IMR-90 (cell line): ENCODE measurements at regions not wholly inside any gene's neighbourhood (a gene's known extent, or its start where the extent isn't known, plus 50 kb on each side); places are given as distances from the start of the nearest gene placed in this dataset.

Experiments
- ATAC-seq: fragments of 200-7000 bp; cut with Tn5 transposase; 2 replicates; pipeline ENCODE4 v1.9.1; 2020; ENCODE audit warnings: low read depth, mild to moderate bottlenecking, moderate library complexity
- BruUV-seq: library from RNA; stranded (reverse); fragments of 400-500 nt; replicated peaks from 2 replicates; lab custom pipeline; 2021; lab: Mats Ljungman, UMichigan
- CTCF ChIA-PET: fragments of 300-600 bp; formaldehyde crosslinking; extraction: SDS; loops from one replicate; lab custom pipeline; 2021; ENCODE audit warnings: antibody characterized with exemption; lab: Yijun Ruan, JAX
- POLR2A ChIA-PET: fragments of 300-600 bp; sonication (Branson Sonifier 250); formaldehyde crosslinking; loops from one replicate; lab custom pipeline; 2022; ENCODE audit warnings: antibody characterized with exemption; ENCODE audit not compliant: unreplicated experiment; lab: Charles Lee
- DNase-seq: peaks from one replicate; pipeline ENCODE4 v3.0.0; 2013
- H2AFZ ChIP-seq: replicated peaks from 2 replicates; pipeline ENCODE3; 2013; ENCODE audit warnings: low read length, mild to moderate bottlenecking; ENCODE audit not compliant: poor library complexity
- H2AK5ac ChIP-seq: 2 replicates; pipeline ENCODE4 v1.6.1; 2013; ENCODE audit warnings: low read depth, low read length, inconsistent platforms
- H2AK9ac ChIP-seq: replicated peaks from 2 replicates; pipeline ENCODE3; 2013; ENCODE audit warnings: mild to moderate bottlenecking, low read depth, low read length, moderate library complexity; ENCODE audit not compliant: poor library complexity
- H2BK120ac ChIP-seq: 2 replicates; pipeline ENCODE4 v1.6.1; 2013; ENCODE audit warnings: low read depth, low read length, inconsistent platforms
- H2BK15ac ChIP-seq: 3 replicates; pipeline ENCODE4 v1.6.1; 2013; ENCODE audit warnings: low read depth, low read length, inconsistent platforms
- H2BK20ac ChIP-seq: 2 replicates; pipeline ENCODE4 v1.6.1; 2013; ENCODE audit warnings: low read depth, mild to moderate bottlenecking, inconsistent platforms, low read length, moderate library complexity
- H2BK5ac ChIP-seq: 2 replicates; pipeline ENCODE4 v1.6.1; 2013; ENCODE audit warnings: mild to moderate bottlenecking, low read depth, low read length, inconsistent platforms; ENCODE audit not compliant: poor library complexity, severe bottlenecking
- H3K14ac ChIP-seq: replicated peaks from 2 replicates; pipeline ENCODE4 v1.6.1; 2013; ENCODE audit warnings: low read depth, low read length, inconsistent platforms
- H3K18ac ChIP-seq: 2 replicates; pipeline ENCODE4 v1.6.1; 2013; ENCODE audit warnings: low read depth, low read length, control low read depth
- H3K23ac ChIP-seq: 2 replicates; pipeline ENCODE4 v1.6.1; 2013; ENCODE audit warnings: low read depth, low read length, inconsistent platforms
- H3K27ac ChIP-seq: 2 replicates; pipeline ENCODE4 v1.5.1; 2013; ENCODE audit warnings: mild to moderate bottlenecking, control low read depth, low read length; ENCODE audit not compliant: insufficient read depth
- H3K27me3 ChIP-seq: 2 replicates; pipeline ENCODE4 v1.6.1; 2013; ENCODE audit warnings: low read length; ENCODE audit not compliant: control insufficient read depth, insufficient read depth
- H3K36me3 ChIP-seq: 2 replicates; pipeline ENCODE4 v1.6.1; 2013; ENCODE audit warnings: low read length, mixed read lengths; ENCODE audit not compliant: control insufficient read depth, insufficient read depth
- H3K4ac ChIP-seq: 2 replicates; pipeline ENCODE4 v1.6.1; 2013; ENCODE audit warnings: low read depth, low read length, inconsistent platforms
- H3K4me1 ChIP-seq: 2 replicates; pipeline ENCODE4 v1.6.1; 2013; ENCODE audit warnings: low read length, mixed read lengths; ENCODE audit not compliant: control insufficient read depth, insufficient read depth
- H3K4me2 ChIP-seq: 2 replicates; pipeline ENCODE4 v1.6.1; 2013; ENCODE audit warnings: low read depth, mild to moderate bottlenecking, control low read depth, low read length, moderate library complexity
- H3K4me3 ChIP-seq: 2 replicates; pipeline ENCODE4 v1.5.1; 2013; ENCODE audit warnings: low read depth, mild to moderate bottlenecking, control low read depth, low read length, moderate library complexity; ENCODE audit not compliant: insufficient read depth
- H3K56ac ChIP-seq: 2 replicates; pipeline ENCODE4 v1.6.1; 2013; ENCODE audit warnings: low read length, inconsistent platforms; ENCODE audit not compliant: insufficient read depth; ENCODE audit errors: extremely low read depth
- H3K79me1 ChIP-seq, 2 experiments: 2 replicates each; pipeline ENCODE4 v1.6.1; 2013; ENCODE audit warnings: low read length in 2 of 2, inconsistent platforms in 1 of 2, low read depth in 1 of 2
- H3K9ac ChIP-seq: 2 replicates; pipeline ENCODE4 v1.6.1; 2013; ENCODE audit warnings: low read depth, low read length, control low read depth
- H3K9me1 ChIP-seq: 2 replicates; pipeline ENCODE4 v1.6.1; 2013; ENCODE audit warnings: low read length, inconsistent platforms; ENCODE audit not compliant: insufficient read depth
- H3K9me3 ChIP-seq: 2 replicates; pipeline ENCODE4 v1.6.1; 2013; ENCODE audit warnings: low read length; ENCODE audit not compliant: control insufficient read depth, insufficient read depth
- H4K20me1 ChIP-seq: 2 replicates; pipeline ENCODE4 v1.6.1; 2013; ENCODE audit warnings: low read length, inconsistent platforms; ENCODE audit not compliant: insufficient read depth
- H4K5ac ChIP-seq: 2 replicates; pipeline ENCODE4 v1.6.1; 2013; ENCODE audit warnings: mild to moderate bottlenecking, low read depth, low read length, control low read depth
- H4K8ac ChIP-seq, 2 experiments: 2 replicates each; pipeline ENCODE4 v1.6.1; 2013; ENCODE audit warnings: low read depth in 2 of 2, low read length in 2 of 2, control low read depth in 1 of 2, inconsistent platforms in 1 of 2
- H4K91ac ChIP-seq: 2 replicates; pipeline ENCODE4 v1.6.1; 2013; ENCODE audit warnings: low read depth, low read length, inconsistent platforms; ENCODE audit not compliant: insufficient read depth
- BHLHE40 ChIP-seq: fragments of 150-350 bp; IDR thresholded peaks from 2 replicates; pipeline ENCODE4 v1.6.1; 2016; ENCODE audit warnings: mild to moderate bottlenecking, low read depth, low read length
- CEBPB ChIP-seq: IDR thresholded peaks from 2 replicates; pipeline ENCODE4 v1.6.1; 2012; ENCODE audit warnings: low read depth, low read length, improper control_type of control experiment
- CHD1 ChIP-seq: IDR thresholded peaks from 2 replicates; pipeline ENCODE4 v1.6.1; 2012; ENCODE audit warnings: low read depth, low read length, improper control_type of control experiment
- ELK1 ChIP-seq: fragments of 150-350 bp; IDR thresholded peaks from 2 replicates; pipeline ENCODE4 v1.6.1; 2016; ENCODE audit warnings: low read depth, mild to moderate bottlenecking, low read length, moderate library complexity, borderline replicate concordance
- FOS ChIP-seq: fragments of 150-350 bp; IDR thresholded peaks from 2 replicates; pipeline ENCODE4 v1.6.1; 2016; ENCODE audit warnings: low read depth, low read length
- MAFK ChIP-seq: IDR thresholded peaks from 2 replicates; pipeline ENCODE4 v1.6.1; 2012; ENCODE audit warnings: low read depth, low read length, improper control_type of control experiment
- MAZ ChIP-seq: IDR thresholded peaks from 2 replicates; pipeline ENCODE4 v1.6.1; 2012; ENCODE audit warnings: low read depth, mild to moderate bottlenecking, low read length, improper control_type of control experiment, moderate library complexity, borderline replicate concordance
- MXI1 ChIP-seq: IDR thresholded peaks from 2 replicates; pipeline ENCODE4 v1.6.1; 2012; ENCODE audit warnings: low read depth, mild to moderate bottlenecking, low read length, moderate library complexity, borderline replicate concordance
- POLR2A ChIP-seq: IDR thresholded peaks from 2 replicates; pipeline ENCODE4 v1.6.1; 2012; ENCODE audit warnings: mild to moderate bottlenecking, low read depth, low read length
- RAD21 ChIP-seq: IDR thresholded peaks from 2 replicates; pipeline ENCODE4 v1.6.1; 2012; ENCODE audit warnings: low read length, improper control_type of control experiment
- RCOR1 ChIP-seq: IDR thresholded peaks from 2 replicates; pipeline ENCODE4 v1.6.1; 2012; ENCODE audit warnings: mild to moderate bottlenecking, low read length, improper control_type of control experiment; ENCODE audit not compliant: insufficient replicate concordance
- RFX5 ChIP-seq: IDR thresholded peaks from 2 replicates; pipeline ENCODE4 v1.8.0; 2012; ENCODE audit warnings: low read depth, mild to moderate bottlenecking, low read length, moderate library complexity
- SMC3 ChIP-seq: fragments of 150-350 bp; IDR thresholded peaks from 2 replicates; pipeline ENCODE4 v1.6.1; 2016; ENCODE audit warnings: low read depth, mild to moderate bottlenecking, antibody characterized with exemption, low read length, moderate library complexity
- USF2 ChIP-seq: fragments of 150-350 bp; IDR thresholded peaks from 2 replicates; pipeline ENCODE4 v1.6.1; 2017; ENCODE audit warnings: mild to moderate bottlenecking, antibody characterized with exemption, low read length, low read depth
- WGBS, 2 experiments: methylation state at CpG; one replicate each; pipeline versions ENCODE4 v1.1.5 to v1.1.7; 2013; ENCODE audit warnings: missing lambda C conversion rate in 2 of 2; ENCODE audit not compliant: insufficient read length in 1 of 2; ENCODE audit errors: extremely low coverage in 2 of 2; 5-methylcytosine and 5-hydroxymethylcytosine counted together
- dilution Hi-C: fragments of 300-500 bp; cut with HindIII; formaldehyde crosslinking; loops from one replicate; pipeline ENCODE4 v1.14.3; 2018; ENCODE audit warnings: low sequenced_read_pairs; ENCODE audit not compliant: unreplicated experiment
- in situ Hi-C: fragments of 300-500 bp; cut with MboI; formaldehyde crosslinking; loops from 3 replicates; pipeline ENCODE4 v1.14.3; 2019; ENCODE audit warnings: low sequenced_read_pairs, inconsistent platforms, mixed read lengths
- intact Hi-C: fragments of 100-400 bp; cut with micrococcal nuclease; formaldehyde crosslinking; loops from 2 replicates; pipeline ENCODE4 v1.10.0; 2022
- TF ChIP-seq, protein P1 (sequence below): conservative IDR thresholded peaks from 2 replicates; pipeline ENCODE4 v1.5.1; 2012; ENCODE audit warnings: mild to moderate bottlenecking, low read depth, low read length, improper control_type of control experiment

- H3K79me1 ChIP-seq, result no peaks in the 10 kb centered on the region
- no CpG with 5 or more reads among the region's 2 CpGs for WGBS, 2 experiments
- BruUV-seq, result no TSS peak
- DNase-seq, result no peak
- H2AK5ac ChIP-seq, result no peak overlapping the region
- no peak for TF ChIP-seq MXI1
- TF ChIP-seq POLR2A, result no peak
- TF ChIP-seq BHLHE40, result no peak
- TF ChIP-seq RAD21, result no peak
- TF ChIP-seq FOS, result no peak
- TF ChIP-seq CHD1, result no peak
- TF ChIP-seq, protein P1, sequence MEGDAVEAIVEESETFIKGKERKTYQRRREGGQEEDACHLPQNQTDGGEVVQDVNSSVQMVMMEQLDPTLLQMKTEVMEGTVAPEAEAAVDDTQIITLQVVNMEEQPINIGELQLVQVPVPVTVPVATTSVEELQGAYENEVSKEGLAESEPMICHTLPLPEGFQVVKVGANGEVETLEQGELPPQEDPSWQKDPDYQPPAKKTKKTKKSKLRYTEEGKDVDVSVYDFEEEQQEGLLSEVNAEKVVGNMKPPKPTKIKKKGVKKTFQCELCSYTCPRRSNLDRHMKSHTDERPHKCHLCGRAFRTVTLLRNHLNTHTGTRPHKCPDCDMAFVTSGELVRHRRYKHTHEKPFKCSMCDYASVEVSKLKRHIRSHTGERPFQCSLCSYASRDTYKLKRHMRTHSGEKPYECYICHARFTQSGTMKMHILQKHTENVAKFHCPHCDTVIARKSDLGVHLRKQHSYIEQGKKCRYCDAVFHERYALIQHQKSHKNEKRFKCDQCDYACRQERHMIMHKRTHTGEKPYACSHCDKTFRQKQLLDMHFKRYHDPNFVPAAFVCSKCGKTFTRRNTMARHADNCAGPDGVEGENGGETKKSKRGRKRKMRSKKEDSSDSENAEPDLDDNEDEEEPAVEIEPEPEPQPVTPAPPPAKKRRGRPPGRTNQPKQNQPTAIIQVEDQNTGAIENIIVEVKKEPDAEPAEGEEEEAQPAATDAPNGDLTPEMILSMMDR, result no peak
- TF ChIP-seq MAZ, result no peak
- no peak for TF ChIP-seq MAFK
- TF ChIP-seq RFX5, result no peak
- TF ChIP-seq ELK1, result no peak
- no peak for TF ChIP-seq RCOR1
- TF ChIP-seq CEBPB, result no peak
- no peak for TF ChIP-seq USF2
- TF ChIP-seq SMC3, result no peak
- in situ Hi-C loops, result no loop called here
- no peak overlapping the region for H4K5ac ChIP-seq
- H3K23ac ChIP-seq, result no peak overlapping the region
- ChIA-PET POLR2A (no interaction called here), CTCF (no interaction called here)
- intact Hi-C loops, result no loop called here
- no peak overlapping the region for H2BK120ac ChIP-seq
- H3K4me2 ChIP-seq, result no peak overlapping the region
- no peak overlapping the region for H4K91ac ChIP-seq
- H3K27me3 ChIP-seq, result no peaks in the 10 kb centered on the region
- no peak overlapping the region for H3K56ac ChIP-seq
- H2BK15ac ChIP-seq, result no peak overlapping the region
- H3K27ac ChIP-seq, result no peak overlapping the region
- no peak overlapping the region for H3K14ac ChIP-seq
- H3K4me1 ChIP-seq, result no peaks in the 10 kb centered on the region
- H2BK5ac ChIP-seq, result no peak overlapping the region
- no peak overlapping the region for H2AK9ac ChIP-seq
- H3K9ac ChIP-seq, result no peak overlapping the region
- no peak overlapping the region for H4K8ac ChIP-seq
- no peak overlapping the region for H3K4ac ChIP-seq
- no peak for ATAC-seq
- H3K4me3 ChIP-seq, result no peak overlapping the region
- no peaks in the 10 kb centered on the region for H3K36me3 ChIP-seq
- no peak overlapping the region for H2AFZ ChIP-seq
- H2BK20ac ChIP-seq, result no peak overlapping the region
- H3K18ac ChIP-seq, result no peak overlapping the region
- no peaks in the 10 kb centered on the region for H3K9me1 ChIP-seq
- no peaks in the 10 kb centered on the region for H4K20me1 ChIP-seq
- no peaks in the 10 kb centered on the region for H3K9me3 ChIP-seq
- dilution Hi-C loops, result no loop called here
Observed at GRCh38 chr3:34248352-34248751, 449.9 kb downstream of the PDCD6IP start.
